ENCODE measurements at regions not wholly inside any gene's neighbourhood (a gene's known extent, or its start where the extent isn't known, plus 50 kb on each side); places are given as distances from the start of the nearest gene placed in this dataset.

DNA sequence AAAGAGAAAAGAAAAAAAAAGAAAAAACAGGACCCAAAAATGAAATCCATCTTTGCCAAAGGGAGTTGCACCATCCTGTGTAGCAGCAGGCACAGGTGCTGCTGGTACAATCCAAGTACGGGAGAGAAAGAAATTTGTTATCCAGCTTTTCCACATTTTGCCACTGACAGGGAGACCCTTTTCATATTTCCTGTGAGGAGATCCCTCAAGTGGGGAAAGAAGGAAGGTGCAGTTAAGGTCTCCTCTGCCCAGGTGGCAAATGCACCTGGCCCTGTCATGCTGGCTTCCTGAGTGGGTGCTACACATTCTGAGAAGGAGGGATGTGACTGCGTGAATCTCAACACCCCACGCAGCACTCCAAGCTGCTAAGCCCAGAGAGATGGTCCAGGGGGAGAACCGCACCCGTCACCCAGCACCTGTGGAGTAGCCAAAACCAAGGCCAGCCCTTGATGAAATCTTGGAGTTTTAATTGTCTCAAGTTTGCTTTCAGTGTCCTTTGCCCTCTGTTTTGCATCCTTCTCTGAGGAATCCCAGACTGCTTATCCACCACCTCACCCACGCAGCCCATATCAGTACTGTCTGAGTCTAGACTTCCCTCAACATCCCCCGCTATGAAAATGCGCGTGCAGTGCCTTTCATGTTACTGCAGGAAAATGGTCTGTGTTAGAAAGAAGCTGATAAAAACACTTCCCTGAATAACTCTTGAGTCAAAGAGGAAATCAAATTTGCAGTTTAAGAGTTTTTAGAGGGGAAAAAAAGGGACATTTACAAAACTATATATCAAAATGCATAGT lies 141.9 kb upstream of the THBS1 start:
- Histone ChIP-seq H4K20me1 (ENCODE audit: insufficient read depth) (no peaks in the 10 kb centered on the region), H3K27me3 (ENCODE audit: insufficient read depth, low read depth, low read length) (no peaks in the 10 kb centered on the region), H3K9me3 (ENCODE audit: low read length) (no peaks in the 10 kb centered on the region), H3F3A (ENCODE audit: insufficient read depth, low read length, poor library complexity, severe bottlenecking) (no peaks in the 10 kb centered on the region), H3K27ac (ENCODE audit: low read length) (no peak overlapping the region), H3K4me2 (ENCODE audit: low read length) (no peak overlapping the region), H3K9me2 (ENCODE audit: insufficient read depth, low read length) (no peaks in the 10 kb centered on the region), H3K4me3 (ENCODE audit: low read length) (no peak overlapping the region), H2AFZ (ENCODE audit: low read depth, low read length) (no peak overlapping the region), H3K36me3 (ENCODE audit: insufficient read depth, low read length) (no peaks in the 10 kb centered on the region), H3K79me2 (replicated peaks; ENCODE audit: insufficient read depth, low read length) (no peaks in the 10 kb centered on the region), H3K9ac (ENCODE audit: low read length) (no peak overlapping the region)
- TF ChIP-seq POLR2AphosphoS5 (IDR thresholded peaks at IDR 0.05) (no peak), CTCF (IDR thresholded peaks at IDR 0.05; ENCODE audit: poor library complexity, severe bottlenecking) (peak; percentile 14)

DNA sequence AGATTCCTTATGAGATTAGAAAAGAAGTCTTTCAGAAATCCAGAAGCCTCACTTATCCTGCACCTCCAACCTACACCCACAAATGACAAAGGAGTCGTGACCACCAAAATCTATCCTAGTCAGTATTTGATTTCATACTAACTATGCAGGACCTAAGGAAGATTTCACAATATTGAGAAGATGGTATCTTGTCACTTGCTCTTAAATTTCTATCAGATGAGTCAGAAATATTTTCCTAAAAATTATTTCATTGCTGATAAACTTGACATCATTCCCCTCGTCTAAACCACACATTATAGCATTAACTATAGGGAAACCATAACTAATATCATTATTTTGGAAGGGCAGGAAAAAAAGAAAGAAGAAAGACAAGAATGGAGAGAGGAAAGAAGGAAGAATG lies 138.0 kb upstream of the THBS1 start:
- TF ChIP-seq REST (IDR thresholded peaks at IDR 0.05; ENCODE audit: borderline replicate concordance) = no peak
- H3K27ac ChIP-seq (ENCODE audit: low read length) = no peak overlapping the region
- no peak overlapping the region for H2AFZ ChIP-seq (ENCODE audit: low read depth, low read length)
- no peaks in the 10 kb centered on the region for H3F3A ChIP-seq (ENCODE audit: insufficient read depth, low read length, poor library complexity, severe bottlenecking)
- no peak overlapping the region for H3K4me2 ChIP-seq (ENCODE audit: low read length)
- no peak overlapping the region for H3K9ac ChIP-seq (ENCODE audit: low read length)
- no peaks in the 10 kb centered on the region for H3K27me3 ChIP-seq (ENCODE audit: insufficient read depth, low read depth, low read length)
- no peaks in the 10 kb centered on the region for H4K20me1 ChIP-seq (ENCODE audit: insufficient read depth)
- H3K4me3 ChIP-seq (ENCODE audit: low read length) = no peak overlapping the region
- H3K79me2 ChIP-seq (replicated peaks; ENCODE audit: insufficient read depth, low read length) = no peaks in the 10 kb centered on the region
- H3K36me3 ChIP-seq (ENCODE audit: insufficient read depth, low read length) = no peaks in the 10 kb centered on the region
- H3K9me3 ChIP-seq (ENCODE audit: low read length) = no peaks in the 10 kb centered on the region
- no peaks in the 10 kb centered on the region for H3K9me2 ChIP-seq (ENCODE audit: insufficient read depth, low read length)

GRCh38 chr15:39443659-39444219 lies 137.1 kb upstream of the THBS1 start:
- H3K27me3 ChIP-seq (ENCODE audit: insufficient read depth, low read depth, low read length) = no peaks in the 10 kb centered on the region
- no peaks in the 10 kb centered on the region for H3K36me3 ChIP-seq (ENCODE audit: insufficient read depth, low read length)
- H3F3A ChIP-seq (ENCODE audit: insufficient read depth, low read length, poor library complexity, severe bottlenecking) = no peaks in the 10 kb centered on the region
- H3K9me3 ChIP-seq (ENCODE audit: low read length) = no peaks in the 10 kb centered on the region
- H3K4me2 ChIP-seq (ENCODE audit: low read length) = no peak overlapping the region
- TF ChIP-seq REST (IDR thresholded peaks at IDR 0.05; ENCODE audit: borderline replicate concordance) = no peak
- TF ChIP-seq TAF1 (IDR thresholded peaks at IDR 0.05; ENCODE audit: low read depth) = no peak
- TF ChIP-seq RAD21 (conservative IDR thresholded peaks at IDR 0.05) = no peak
- TF ChIP-seq SMC3 (conservative IDR thresholded peaks at IDR 0.05; ENCODE audit: poor library complexity) = no peak
- TF ChIP-seq EZH2 (IDR thresholded peaks at IDR 0.05; ENCODE audit: borderline replicate concordance, insufficient read depth, low read length, poor library complexity, severe bottlenecking) = no peak
- TF ChIP-seq CTCF (IDR thresholded peaks at IDR 0.05; ENCODE audit: poor library complexity, severe bottlenecking) = no peak
- no peak for TF ChIP-seq EP300 (conservative IDR thresholded peaks at IDR 0.05; ENCODE audit: poor library complexity, severe bottlenecking)
- TF ChIP-seq MXI1 (conservative IDR thresholded peaks at IDR 0.05; ENCODE audit: poor library complexity, severe bottlenecking) = no peak
- no peak for TF ChIP-seq POLR2AphosphoS5 (IDR thresholded peaks at IDR 0.05)
- no peak overlapping the region for H3K4me3 ChIP-seq (ENCODE audit: low read length)
- no peak overlapping the region for H2AFZ ChIP-seq (ENCODE audit: low read depth, low read length)
- H3K9ac ChIP-seq (ENCODE audit: low read length) = no peak overlapping the region
- no peaks in the 10 kb centered on the region for H3K79me2 ChIP-seq (replicated peaks; ENCODE audit: insufficient read depth, low read length)
- H3K9me2 ChIP-seq (ENCODE audit: insufficient read depth, low read length) = no peaks in the 10 kb centered on the region
- no peak overlapping the region for H3K27ac ChIP-seq (ENCODE audit: low read length)
- H4K20me1 ChIP-seq (ENCODE audit: insufficient read depth) = no peaks in the 10 kb centered on the region
